ENCODE measurements at regions not wholly inside any gene's neighbourhood (a gene's known extent, or its start where the extent isn't known, plus 50 kb on each side); places are given as distances from the start of the nearest gene placed in this dataset.
A peak's percentile ranks its signal among the peaks of the same experiment; 100 is the strongest.

- no peak for TF ChIP-seq CTCF (IDR thresholded peaks at IDR 0.05)
These were observed 147.2 kb upstream of the WDFY3 start for GRCh38 chr4:85113706-85114105.

- no peak for TF ChIP-seq CTCF (IDR thresholded peaks at IDR 0.05)
These were observed 148.0 kb upstream of the WDFY3 start for GRCh38 chr4:85114526-85114925.

GRCh38 chr4:85116008-85116407 is 149.5 kb upstream of the WDFY3 start:
- TF ChIP-seq CTCF (IDR thresholded peaks at IDR 0.05): no peak

GRCh38 chr4:85125688-85126087 is 159.2 kb upstream of the WDFY3 start:
- no peak for TF ChIP-seq CTCF (IDR thresholded peaks at IDR 0.05)

GRCh38 chr4:85126991-85127591 is 160.6 kb upstream of the WDFY3 start:
- no peak for TF ChIP-seq CTCF (IDR thresholded peaks at IDR 0.05)

GRCh38 chr4:85127653-85128052 is 161.2 kb upstream of the WDFY3 start:
- TF ChIP-seq CTCF (IDR thresholded peaks at IDR 0.05): peak; percentile 52

GRCh38 chr4:85128246-85129204 is 162.0 kb upstream of the WDFY3 start:
- TF ChIP-seq CTCF (IDR thresholded peaks at IDR 0.05): no peak
